ENCODE measurements at regions not wholly inside any gene's neighbourhood (a gene's known extent, or its start where the extent isn't known, plus 50 kb on each side); places are given as distances from the start of the nearest gene placed in this dataset.

- no peak for TF ChIP-seq EZH2phosphoT487 (IDR thresholded peaks at IDR 0.05)
- no peak for TF ChIP-seq CTCF (IDR thresholded peaks at IDR 0.05)
Observed at GRCh38 chr7:10038351-10038750, 935.3 kb upstream of the PHF14 start.
